SK-N-SH (cell line): ENCODE measurements at regions not wholly inside any gene's neighbourhood (a gene's known extent, or its start where the extent isn't known, plus 50 kb on each side); places are given as distances from the start of the nearest gene placed in this dataset.

Experiments used
- EZH2phosphoT487 ChIP-seq: fragments of 200-600 bp; sonication (generic); IDR thresholded peaks from 2 replicates; pipeline ENCODE4 v1.6.1; 2017; ENCODE audit warnings: low read depth, mixed run types, mild to moderate bottlenecking, antibody characterized with exemption, moderate library complexity, borderline replicate concordance
- SMC3 ChIP-seq: IDR thresholded peaks from 2 replicates; pipeline ENCODE4 v1.6.1; 2012; ENCODE audit warnings: low read depth, low read length, improper control_type of control experiment
- TF ChIP-seq, protein P1 (sequence below): IDR thresholded peaks from 2 replicates; pipeline ENCODE4; 2012
- TF ChIP-seq, protein P2 (sequence below): fragments of 200-600 bp; sonication (generic); IDR thresholded peaks from 2 replicates; pipeline ENCODE4 v1.6.1; 2017; ENCODE audit warnings: antibody characterized with exemption, mild to moderate bottlenecking, moderate library complexity

DNA sequence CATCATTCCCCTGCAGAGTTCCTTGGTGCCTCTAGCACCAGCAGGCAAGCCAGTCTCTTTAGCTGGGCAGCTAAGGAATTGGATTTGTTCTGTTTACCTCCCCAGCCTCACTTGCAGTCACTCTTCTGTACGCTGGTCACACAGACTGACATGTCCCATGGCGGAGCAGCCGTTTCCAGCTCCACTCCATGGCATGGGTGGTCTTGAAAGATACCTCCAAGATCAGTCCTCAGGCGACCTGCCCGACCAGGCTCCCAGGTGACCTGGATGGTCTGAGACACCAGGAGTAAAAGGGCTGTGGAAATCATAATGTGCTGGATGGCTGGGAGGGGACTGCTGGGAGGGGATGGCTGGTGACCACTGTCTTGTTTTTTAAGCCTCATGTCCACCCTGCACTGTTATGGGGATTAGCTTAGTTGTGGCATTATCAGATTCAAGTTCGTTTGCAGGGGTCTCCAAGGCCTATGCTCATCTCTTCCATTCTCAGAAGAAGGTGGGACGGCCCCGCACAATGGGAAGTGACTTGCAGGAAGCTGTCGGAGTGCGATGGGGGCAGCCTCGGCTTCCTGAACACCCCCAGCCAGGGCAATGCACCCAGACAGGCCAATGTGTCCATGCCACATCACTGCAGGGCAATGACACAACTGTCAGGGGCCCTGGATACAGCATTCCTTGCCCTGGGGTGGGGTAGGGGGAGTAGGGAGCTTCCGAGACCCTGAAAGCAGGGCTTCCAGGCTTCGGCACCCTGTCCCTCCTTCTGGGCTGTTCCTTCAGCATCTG, 156.1 kb upstream of the MYCN start:
- TF ChIP-seq, protein P1, sequence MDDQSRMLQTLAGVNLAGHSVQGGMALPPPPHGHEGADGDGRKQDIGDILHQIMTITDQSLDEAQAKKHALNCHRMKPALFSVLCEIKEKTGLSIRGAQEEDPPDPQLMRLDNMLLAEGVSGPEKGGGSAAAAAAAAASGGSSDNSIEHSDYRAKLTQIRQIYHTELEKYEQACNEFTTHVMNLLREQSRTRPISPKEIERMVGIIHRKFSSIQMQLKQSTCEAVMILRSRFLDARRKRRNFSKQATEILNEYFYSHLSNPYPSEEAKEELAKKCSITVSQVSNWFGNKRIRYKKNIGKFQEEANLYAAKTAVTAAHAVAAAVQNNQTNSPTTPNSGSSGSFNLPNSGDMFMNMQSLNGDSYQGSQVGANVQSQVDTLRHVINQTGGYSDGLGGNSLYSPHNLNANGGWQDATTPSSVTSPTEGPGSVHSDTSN, result no peak
- TF ChIP-seq SMC3 (no peak), EZH2phosphoT487 (no peak)
- TF ChIP-seq, protein P2, sequence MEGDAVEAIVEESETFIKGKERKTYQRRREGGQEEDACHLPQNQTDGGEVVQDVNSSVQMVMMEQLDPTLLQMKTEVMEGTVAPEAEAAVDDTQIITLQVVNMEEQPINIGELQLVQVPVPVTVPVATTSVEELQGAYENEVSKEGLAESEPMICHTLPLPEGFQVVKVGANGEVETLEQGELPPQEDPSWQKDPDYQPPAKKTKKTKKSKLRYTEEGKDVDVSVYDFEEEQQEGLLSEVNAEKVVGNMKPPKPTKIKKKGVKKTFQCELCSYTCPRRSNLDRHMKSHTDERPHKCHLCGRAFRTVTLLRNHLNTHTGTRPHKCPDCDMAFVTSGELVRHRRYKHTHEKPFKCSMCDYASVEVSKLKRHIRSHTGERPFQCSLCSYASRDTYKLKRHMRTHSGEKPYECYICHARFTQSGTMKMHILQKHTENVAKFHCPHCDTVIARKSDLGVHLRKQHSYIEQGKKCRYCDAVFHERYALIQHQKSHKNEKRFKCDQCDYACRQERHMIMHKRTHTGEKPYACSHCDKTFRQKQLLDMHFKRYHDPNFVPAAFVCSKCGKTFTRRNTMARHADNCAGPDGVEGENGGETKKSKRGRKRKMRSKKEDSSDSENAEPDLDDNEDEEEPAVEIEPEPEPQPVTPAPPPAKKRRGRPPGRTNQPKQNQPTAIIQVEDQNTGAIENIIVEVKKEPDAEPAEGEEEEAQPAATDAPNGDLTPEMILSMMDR, result no peak
